Stimulated activated CD4-positive, alpha-beta T cell treated with anti-CD3 and anti-CD28 coated beads, Interleukin-15, amount 100 ng/mL, for 24 hours (primary cell): ENCODE measurements at regions not wholly inside any gene's neighbourhood (a gene's known extent, or its start where the extent isn't known, plus 50 kb on each side); places are given as distances from the start of the nearest gene placed in this dataset.

Source experiments
- DNase-seq: peaks from one replicate; pipeline ENCODE4 v3.0.0-alpha.2; 2020

- DNase-seq, result no peak
These were observed 465.3 kb upstream of the TBX3 start for GRCh38 chr12:115149279-115149678.

GRCh38 chr12:115147916-115148315 is 463.9 kb upstream of the TBX3 start:
- DNase-seq, result no peak

DNA sequence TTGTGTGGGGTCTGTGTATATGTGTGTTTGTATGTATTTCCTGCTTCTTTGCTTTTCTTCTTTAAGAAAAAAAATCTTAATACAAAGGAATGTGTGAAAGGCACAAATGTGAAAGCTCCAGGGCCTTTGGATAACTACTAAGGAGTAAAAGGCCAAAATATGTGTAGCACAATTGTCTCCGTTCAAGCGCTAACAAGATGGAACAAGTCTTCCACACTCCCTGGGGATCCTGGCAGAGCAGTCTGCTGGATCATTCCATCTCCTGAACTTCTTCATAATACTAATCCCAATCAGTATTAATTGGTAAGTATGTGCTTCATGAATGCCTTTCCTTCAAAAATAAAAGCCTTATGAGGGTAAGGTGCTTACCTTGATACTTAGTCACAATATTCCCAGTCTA is 462.5 kb upstream of the TBX3 start:
- no peak for DNase-seq

DNA sequence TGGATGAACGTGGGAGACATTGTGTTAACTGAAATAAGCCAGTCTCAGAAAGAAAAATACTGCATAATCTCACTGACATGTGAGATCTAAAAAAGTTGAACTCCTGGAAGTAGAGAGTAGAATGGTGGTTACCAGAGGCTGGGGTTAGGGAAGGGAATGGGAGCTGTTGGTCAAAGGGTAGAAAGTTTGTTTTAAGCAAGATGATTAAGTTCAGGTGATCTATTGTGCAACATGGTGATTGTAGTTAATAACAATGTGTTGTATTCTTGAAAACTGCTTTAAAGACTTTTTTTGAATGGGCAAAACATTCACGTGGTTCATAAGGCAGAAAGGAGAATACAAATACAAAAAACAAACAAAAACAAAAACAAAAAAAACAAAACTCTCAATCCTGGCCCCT is 460.4 kb upstream of the TBX3 start:
- no peak for DNase-seq

- no peak for DNase-seq
These were observed 457.1 kb upstream of the TBX3 start for GRCh38 chr12:115140981-115141655.

GRCh38 chr12:115137812-115138521 is 454.0 kb upstream of the TBX3 start:
- no peak for DNase-seq

DNA sequence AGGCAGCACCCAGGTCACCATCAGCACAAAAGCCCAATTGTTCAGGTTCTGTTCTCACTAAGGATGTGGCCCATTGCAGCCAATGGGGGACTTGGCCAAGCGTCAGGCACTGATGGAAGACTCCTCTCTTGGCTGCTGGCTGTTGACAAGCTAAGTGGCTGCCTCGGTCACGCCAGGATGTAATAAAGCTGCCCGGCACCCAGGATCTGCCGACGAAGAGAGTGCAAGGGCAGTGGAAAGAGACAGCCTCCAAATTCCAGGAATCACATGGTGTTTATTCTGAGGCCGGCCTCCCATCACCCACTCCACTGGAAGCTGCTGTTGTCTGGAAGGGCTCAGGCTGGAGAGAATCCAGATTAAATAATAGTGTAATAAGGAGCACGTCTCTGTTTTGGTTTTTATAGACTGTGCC is 451.8 kb upstream of the TBX3 start:
- no peak for DNase-seq

DNA sequence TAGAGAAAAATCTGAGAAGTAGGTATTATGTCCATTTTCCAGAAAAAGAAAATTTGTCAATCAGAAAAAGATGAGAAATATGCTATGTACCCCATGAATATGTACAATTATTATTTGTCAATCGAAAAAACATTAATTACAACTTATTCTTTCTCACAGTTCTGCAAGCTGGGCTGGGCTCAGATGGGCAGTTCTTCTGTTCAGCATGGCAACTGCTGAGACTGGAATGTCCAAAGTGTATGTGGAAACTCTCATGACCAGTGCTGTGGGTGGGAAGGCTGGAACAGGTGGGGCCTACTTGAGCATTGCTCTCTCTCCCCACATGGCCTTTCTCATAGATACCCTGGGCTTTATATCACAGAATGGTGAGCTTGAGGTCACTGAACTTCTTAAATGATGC is 450.3 kb upstream of the TBX3 start:
- no peak for DNase-seq

GRCh38 chr12:115132905-115133304 is 448.9 kb upstream of the TBX3 start:
- no peak for DNase-seq

- no peak for DNase-seq
These were observed 448.2 kb upstream of the TBX3 start for GRCh38 chr12:115132145-115132544.

DNA sequence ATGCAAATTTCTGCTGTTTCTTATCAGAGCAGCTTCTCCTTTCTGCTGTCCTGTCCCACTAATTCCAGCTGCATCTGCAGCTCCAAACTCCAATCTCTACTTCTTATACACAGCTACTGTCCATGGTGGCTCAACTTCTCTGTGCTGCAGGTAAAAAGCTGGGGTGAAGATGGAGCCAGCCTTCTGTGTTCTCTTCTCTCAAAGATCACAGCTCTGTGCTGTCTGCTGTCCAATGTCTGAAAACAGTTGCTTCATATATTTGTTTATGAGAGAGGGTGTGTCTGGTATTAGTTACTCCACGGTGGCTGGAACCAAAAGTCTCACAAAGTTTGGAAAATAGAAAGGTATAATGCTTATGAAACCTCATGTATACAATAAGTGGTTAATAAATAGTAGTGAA is 445.8 kb upstream of the TBX3 start:
- DNase-seq, result no peak

DNA sequence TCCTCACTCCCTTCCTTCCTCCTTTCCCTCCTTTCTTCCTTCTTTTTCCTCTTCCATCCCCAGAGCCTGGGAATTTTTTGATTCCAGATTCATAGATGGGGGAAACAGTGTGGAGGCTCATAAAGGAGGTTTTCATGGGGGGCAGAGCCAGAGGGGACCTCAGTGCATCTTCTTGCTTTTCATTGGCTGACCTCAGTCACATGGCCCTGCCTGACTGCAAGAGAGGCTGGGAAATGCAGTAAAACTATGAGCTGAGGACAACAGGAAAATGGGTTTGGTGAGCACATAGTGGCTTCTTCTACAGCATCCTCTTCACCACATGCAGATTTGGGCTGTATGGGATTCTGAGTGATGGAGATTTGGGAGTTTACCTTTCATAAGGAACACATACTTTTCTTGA is 437.1 kb upstream of the TBX3 start:
- no peak for DNase-seq

DNA sequence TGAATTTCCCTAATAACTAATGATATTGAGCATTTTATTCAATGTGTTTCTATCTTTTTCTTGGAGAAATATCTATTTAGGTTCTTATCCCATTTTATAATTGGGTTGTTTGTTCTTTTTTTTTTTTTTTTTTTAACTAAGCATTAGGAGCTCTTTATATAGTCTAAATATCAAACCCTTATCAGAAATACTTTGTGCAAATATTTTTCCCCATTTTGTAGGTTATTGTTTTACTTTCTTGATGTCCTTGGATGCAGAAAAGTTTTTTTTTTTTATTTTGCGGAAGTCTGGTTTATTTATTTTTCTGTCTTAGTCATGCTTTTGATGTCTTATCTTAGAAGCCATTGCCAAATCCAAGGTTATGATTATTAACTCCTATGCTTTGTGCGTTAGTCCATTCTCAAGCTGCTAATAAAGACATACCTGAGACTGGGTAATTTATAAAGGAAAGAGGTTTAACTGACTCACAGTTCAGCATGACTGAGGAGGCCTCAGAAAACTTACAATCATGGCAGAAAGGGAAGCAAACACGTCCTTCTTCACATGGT is 434.3 kb upstream of the TBX3 start:
- DNase-seq, result no peak

GRCh38 chr12:115114140-115114539 is 430.2 kb upstream of the TBX3 start:
- DNase-seq, result no peak

GRCh38 chr12:115109863-115110262 is 425.9 kb upstream of the TBX3 start:
- DNase-seq, result no peak

DNA sequence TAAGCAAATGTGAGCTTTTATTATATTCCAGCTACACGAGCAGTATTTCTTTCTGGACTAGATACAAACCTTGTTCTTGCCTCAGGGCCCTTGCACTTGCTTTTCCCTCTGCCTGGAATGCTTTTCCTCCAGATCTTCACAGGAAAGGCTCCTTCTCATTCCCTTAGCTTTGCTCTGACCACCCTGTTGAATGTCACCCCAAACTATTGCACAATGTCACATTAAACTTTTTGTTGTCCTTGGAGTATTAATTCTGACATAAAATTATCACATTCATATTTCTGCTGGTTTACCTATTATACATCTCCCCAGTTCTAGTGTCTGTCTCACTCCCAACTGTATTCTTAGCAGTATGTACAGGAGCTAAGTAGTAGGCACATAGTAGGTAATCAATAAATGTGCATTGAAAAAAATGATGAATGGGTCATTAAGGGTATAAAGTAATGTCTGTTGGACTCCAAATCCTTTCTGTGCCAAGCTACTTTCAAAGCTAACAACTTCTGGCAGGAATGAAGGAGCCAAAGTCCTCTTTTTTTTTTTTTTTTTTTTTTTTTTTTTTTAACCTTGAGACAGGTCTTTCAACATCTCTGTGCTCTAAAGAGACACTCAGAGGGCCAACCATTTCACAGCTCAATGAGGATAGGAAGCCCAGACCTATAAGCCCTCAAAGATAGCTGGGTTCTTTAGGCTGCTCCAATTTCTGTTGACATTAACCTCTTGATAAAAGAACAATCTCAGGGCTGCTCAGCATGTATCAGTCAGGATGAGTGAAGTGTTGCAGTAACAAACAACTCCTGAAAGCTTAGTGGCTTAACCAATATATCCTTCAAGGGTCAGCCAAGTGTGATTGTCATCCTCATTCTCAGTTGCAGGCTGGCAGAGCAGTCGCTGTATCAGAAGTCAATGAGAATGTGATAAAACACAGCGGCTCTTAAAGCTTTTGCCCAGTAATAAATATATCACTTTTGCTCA is 424.4 kb upstream of the TBX3 start:
- DNase-seq, result no peak

GRCh38 chr12:115103884-115104883 is 420.2 kb upstream of the TBX3 start:
- DNase-seq, result no peak

GRCh38 chr12:115102450-115102849 is 418.5 kb upstream of the TBX3 start:
- DNase-seq, result no peak

GRCh38 chr12:115101520-115101919 is 417.5 kb upstream of the TBX3 start:
- no peak for DNase-seq

DNA sequence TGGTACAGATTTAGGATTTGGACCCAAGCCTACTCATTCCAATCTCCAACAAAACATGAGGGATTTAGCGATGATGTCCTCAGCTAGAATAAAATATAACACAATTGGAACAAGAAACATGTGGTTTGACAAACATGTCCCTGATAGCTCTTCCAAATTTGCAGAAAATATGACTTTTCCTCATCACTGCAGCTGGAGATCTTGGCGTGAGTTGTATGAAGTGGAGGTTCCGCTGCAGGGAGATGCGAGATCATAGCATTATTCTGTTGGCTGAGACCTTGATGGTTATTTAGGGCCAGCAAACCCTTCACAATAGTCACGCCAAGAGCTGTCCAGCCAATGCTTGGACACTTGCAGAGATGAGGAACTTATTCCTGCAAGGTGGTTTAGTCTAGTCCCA is 413.4 kb upstream of the TBX3 start:
- no peak for DNase-seq

GRCh38 chr12:115096588-115097397 is 412.8 kb upstream of the TBX3 start:
- DNase-seq, result no peak
